Muscle layer of colon (tissue), 2 donors: ENCODE measurements at regions not wholly inside any gene's neighbourhood (a gene's known extent, or its start where the extent isn't known, plus 50 kb on each side); places are given as distances from the start of the nearest gene placed in this dataset.
"Not testable (repeated sequence)": the region's sequence is repeated elsewhere in the genome, so short reads cannot be mapped to it uniquely, and the experiment has no call there.

Experiments used
- H3K27ac ChIP-seq: one replicate; pipeline ENCODE4 v1.7.0; 2013; ENCODE audit warnings: low read depth, mild to moderate bottlenecking, low read length, moderate library complexity
- H3K27me3 ChIP-seq, 2 donors: one replicate each; pipeline ENCODE4 v1.7.0; 2013; ENCODE audit warnings: low read length in 2 of 2, mild to moderate bottlenecking in 2 of 2; ENCODE audit not compliant: insufficient read depth in 2 of 2, control insufficient read depth in 1 of 2
- H3K36me3 ChIP-seq: one replicate; pipeline ENCODE4 v1.7.0; 2013; ENCODE audit warnings: mild to moderate bottlenecking, low read length; ENCODE audit not compliant: insufficient read depth
- H3K4me1 ChIP-seq: one replicate; pipeline ENCODE4 v1.7.0; 2013; ENCODE audit warnings: mild to moderate bottlenecking, low read length; ENCODE audit not compliant: insufficient read depth
- H3K4me3 ChIP-seq, 2 donors: one replicate each; pipeline ENCODE4 v1.7.0; 2013; ENCODE audit warnings: low read length in 2 of 2, low read depth in 1 of 2, mild to moderate bottlenecking in 1 of 2, moderate library complexity in 1 of 2
- H3K9ac ChIP-seq: one replicate; pipeline ENCODE4 v1.7.0; 2013; ENCODE audit warnings: low read length
- H3K9me3 ChIP-seq: one replicate; pipeline ENCODE4 v1.7.0; 2013; ENCODE audit warnings: mild to moderate bottlenecking, low read length
- donor health status: abdominal sarcoma.
- donor health status: Adenocarcinoma of cecum.

- no peak overlapping the region for H3K9ac ChIP-seq
- H3K4me3 ChIP-seq = no peak overlapping the region
- H3K27ac ChIP-seq = no peak overlapping the region
- H3K27me3 ChIP-seq = no peaks in the 10 kb centered on the region
- no peaks in the 10 kb centered on the region for H3K9me3 ChIP-seq
- no peaks in the 10 kb centered on the region for H3K4me1 ChIP-seq
- no peaks in the 10 kb centered on the region for H3K36me3 ChIP-seq
These were observed 564.3 kb downstream of the ZNF608 start for GRCh38 chr5:124182133-124182532.

DNA sequence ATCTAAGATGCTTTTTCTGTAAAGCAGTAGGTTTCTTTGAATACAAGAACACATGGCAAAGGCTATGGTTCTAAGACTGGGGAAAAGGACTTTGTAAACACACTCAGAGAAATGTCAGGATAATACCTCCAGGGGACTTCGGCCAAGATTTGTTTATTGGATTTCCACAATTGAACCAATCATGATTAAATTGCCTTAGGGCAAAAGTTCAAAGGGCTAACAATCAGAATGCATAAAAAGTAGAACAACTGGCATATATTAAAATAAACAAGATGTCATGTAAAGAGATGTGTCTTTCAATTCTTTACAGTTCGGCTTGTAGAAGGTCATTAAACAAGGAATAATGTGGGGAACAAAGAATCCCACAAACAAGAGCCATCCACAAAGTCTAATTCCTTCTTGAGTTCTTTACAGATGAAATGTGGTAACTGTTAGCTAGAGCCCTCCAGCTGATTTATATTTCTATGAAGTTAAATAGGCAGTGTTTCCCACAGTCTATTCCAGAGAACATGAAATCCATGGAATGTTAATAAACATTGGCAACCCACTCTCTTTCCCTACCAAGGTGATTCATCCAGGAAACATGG lies 565.5 kb downstream of the ZNF608 start:
- H3K27ac ChIP-seq = no peak overlapping the region
- no peaks in the 10 kb centered on the region for H3K9me3 ChIP-seq
- H3K4me3 ChIP-seq = no peak overlapping the region
- no peaks in the 10 kb centered on the region for H3K36me3 ChIP-seq
- H3K4me1 ChIP-seq = no peaks in the 10 kb centered on the region
- no peaks in the 10 kb centered on the region for H3K27me3 ChIP-seq
- no peak overlapping the region for H3K9ac ChIP-seq

- Histone ChIP-seq H3K9me3 (no peaks in the 10 kb centered on the region), H3K27me3 (no peaks in the 10 kb centered on the region), H3K9ac (no peak overlapping the region), H3K27ac (no peak overlapping the region), H3K4me1 (no peaks in the 10 kb centered on the region), H3K36me3 (no peaks in the 10 kb centered on the region), H3K4me3 (no peak overlapping the region)
These were observed 566.1 kb downstream of the ZNF608 start for GRCh38 chr5:124180299-124180874.

DNA sequence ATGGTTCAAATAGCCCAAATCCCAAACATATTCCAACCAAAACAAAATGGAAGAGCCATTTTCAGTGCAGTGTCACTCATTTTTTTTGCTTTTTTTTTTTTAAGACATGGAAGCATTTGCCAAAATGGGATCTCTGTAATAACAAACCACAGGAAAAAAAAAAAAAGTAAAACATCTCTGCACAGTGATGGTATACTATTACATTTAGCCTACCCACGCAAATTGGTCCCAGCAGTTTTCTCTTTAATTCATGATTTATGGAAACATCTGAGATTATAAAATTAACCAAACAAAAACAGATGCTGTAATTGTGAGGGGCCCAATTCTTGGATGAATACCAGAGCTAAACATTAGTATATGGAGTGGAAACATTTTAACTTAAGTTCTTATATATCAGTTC lies 566.6 kb downstream of the ZNF608 start:
- no peak overlapping the region for H3K27ac ChIP-seq
- no peak overlapping the region for H3K4me3 ChIP-seq
- no peaks in the 10 kb centered on the region for H3K9me3 ChIP-seq
- H3K4me1 ChIP-seq = no peaks in the 10 kb centered on the region
- H3K36me3 ChIP-seq = no peaks in the 10 kb centered on the region
- no peak overlapping the region for H3K9ac ChIP-seq
- no peaks in the 10 kb centered on the region for H3K27me3 ChIP-seq

DNA sequence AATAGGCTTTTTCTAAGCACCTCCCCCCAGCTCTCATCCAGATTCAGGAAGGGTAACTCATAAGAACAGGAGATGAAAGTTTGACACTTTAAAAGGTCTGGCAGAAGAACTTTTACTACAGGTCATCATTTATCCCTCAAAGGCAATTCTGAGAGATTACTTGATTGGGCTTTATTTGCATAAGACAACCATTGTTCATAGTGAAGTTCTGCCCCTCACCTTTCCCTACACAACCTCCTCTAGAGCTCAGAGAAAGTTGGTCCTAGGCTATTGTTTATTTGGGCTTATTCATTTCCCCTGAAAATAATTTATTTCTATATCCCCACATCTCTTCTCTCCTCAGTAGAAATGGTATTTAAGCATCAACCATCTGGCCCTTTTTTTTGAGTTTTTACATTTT lies 568.4 kb downstream of the ZNF608 start:
- no peaks in the 10 kb centered on the region for H3K4me1 ChIP-seq
- H3K9me3 ChIP-seq = no peaks in the 10 kb centered on the region
- no peak overlapping the region for H3K4me3 ChIP-seq
- no peak overlapping the region for H3K27ac ChIP-seq
- H3K27me3 ChIP-seq = no peaks in the 10 kb centered on the region
- no peaks in the 10 kb centered on the region for H3K36me3 ChIP-seq
- no peak overlapping the region for H3K9ac ChIP-seq

DNA sequence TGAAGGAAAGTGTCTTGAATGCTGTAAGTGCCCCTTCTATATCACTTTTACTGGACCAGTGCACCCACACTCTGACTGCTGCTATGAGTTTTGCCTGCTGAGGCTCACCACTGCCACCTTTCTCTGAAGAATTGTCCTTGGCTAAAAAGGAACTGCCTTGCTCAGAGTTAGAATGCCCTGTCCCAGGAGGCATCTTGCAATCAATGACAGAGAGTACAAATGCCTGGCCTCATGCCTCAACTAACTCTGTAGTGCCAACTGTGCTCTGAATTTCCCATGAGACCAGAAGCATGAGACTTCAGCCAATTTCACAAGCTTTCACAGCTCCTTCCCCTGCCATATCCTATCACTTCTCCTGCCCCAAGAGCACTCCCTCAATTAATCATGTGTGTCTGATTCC lies 569.7 kb downstream of the ZNF608 start:
- Histone ChIP-seq H3K27me3 (no peaks in the 10 kb centered on the region), H3K36me3 (no peaks in the 10 kb centered on the region), H3K27ac (no peak overlapping the region), H3K4me1 (no peaks in the 10 kb centered on the region), H3K9me3 (no peaks in the 10 kb centered on the region), H3K4me3 (no peak overlapping the region), H3K9ac (no peak overlapping the region)

DNA sequence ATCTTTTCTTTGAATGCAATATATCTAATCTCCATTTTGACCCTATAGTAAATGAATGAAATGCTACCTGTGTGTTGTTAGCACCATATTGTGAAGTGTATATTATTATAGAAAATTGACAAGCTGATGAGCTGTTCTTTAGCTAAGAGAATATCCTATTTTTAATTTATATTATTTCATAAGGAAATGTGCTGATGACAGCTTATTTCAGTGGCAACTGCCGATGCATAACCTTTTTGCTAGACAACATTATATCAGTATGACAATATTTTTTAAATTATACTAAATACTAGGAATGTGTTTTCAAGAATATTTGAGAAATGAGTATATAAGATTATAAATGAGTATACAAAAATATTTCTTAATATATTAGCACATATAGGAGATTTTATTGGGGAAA lies 573.1 kb downstream of the ZNF608 start:
- Histone ChIP-seq H3K9me3 (no peaks in the 10 kb centered on the region), H3K4me1 (no peaks in the 10 kb centered on the region), H3K27ac (no peak overlapping the region), H3K27me3 (no peaks in the 10 kb centered on the region), H3K36me3 (no peaks in the 10 kb centered on the region), H3K4me3 (no peak overlapping the region), H3K9ac (no peak overlapping the region)

- no peaks in the 10 kb centered on the region for H3K27me3 ChIP-seq
- no peak overlapping the region for H3K27ac ChIP-seq
- no peak overlapping the region for H3K9ac ChIP-seq
- H3K4me1 ChIP-seq = no peaks in the 10 kb centered on the region
- H3K36me3 ChIP-seq = no peaks in the 10 kb centered on the region
- no peaks in the 10 kb centered on the region for H3K9me3 ChIP-seq
- no peak overlapping the region for H3K4me3 ChIP-seq
These were observed 573.9 kb downstream of the ZNF608 start for GRCh38 chr5:124172389-124173003.

DNA sequence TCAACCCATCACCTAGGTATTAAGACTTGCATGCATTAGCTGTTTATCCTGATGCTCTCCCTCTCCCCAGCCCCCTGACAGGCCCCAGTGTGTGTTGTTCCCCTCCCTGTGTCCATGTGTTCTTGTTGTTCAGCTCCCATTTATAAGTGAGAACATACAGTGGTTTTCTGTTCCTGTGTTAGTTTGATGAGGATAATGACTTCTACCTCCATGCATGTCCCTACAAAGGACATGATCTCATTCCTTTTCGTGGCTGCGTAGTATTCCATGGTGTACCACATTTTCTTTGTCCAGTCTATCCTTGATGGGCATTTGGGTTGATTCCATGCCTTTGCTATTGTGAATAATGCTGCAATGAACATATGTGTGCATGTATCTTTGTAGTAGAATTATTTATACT lies 578.3 kb downstream of the ZNF608 start:
- H3K4me1 ChIP-seq, H3K27ac ChIP-seq, H3K4me3 ChIP-seq, H3K9ac ChIP-seq, H3K36me3 ChIP-seq, H3K27me3 ChIP-seq, H3K9me3 ChIP-seq: not testable (repeated sequence)

- no peaks in the 10 kb centered on the region for H3K36me3 ChIP-seq
- H3K4me1 ChIP-seq = no peaks in the 10 kb centered on the region
- H3K9ac ChIP-seq = no peak overlapping the region
- no peaks in the 10 kb centered on the region for H3K9me3 ChIP-seq
- no peak overlapping the region for H3K4me3 ChIP-seq
- no peaks in the 10 kb centered on the region for H3K27me3 ChIP-seq
- H3K27ac ChIP-seq = no peak overlapping the region
These were observed 583.5 kb downstream of the ZNF608 start for GRCh38 chr5:124162767-124163532.

GRCh38 chr5:124161266-124161665 lies 585.2 kb downstream of the ZNF608 start:
- H3K36me3 ChIP-seq = no peaks in the 10 kb centered on the region
- no peak overlapping the region for H3K4me3 ChIP-seq
- no peak overlapping the region for H3K27ac ChIP-seq
- H3K27me3 ChIP-seq = no peaks in the 10 kb centered on the region
- no peak overlapping the region for H3K9ac ChIP-seq
- H3K9me3 ChIP-seq = no peaks in the 10 kb centered on the region
- peaks cover 8% of the 10 kb centered on the region for H3K4me1 ChIP-seq
